ENCODE measurements at regions not wholly inside any gene's neighbourhood (a gene's known extent, or its start where the extent isn't known, plus 50 kb on each side); places are given as distances from the start of the nearest gene placed in this dataset.
A peak's percentile ranks its signal among the peaks of the same experiment; 100 is the strongest.

- Histone ChIP-seq H3K4me3 (no peak overlapping the region), H3K4me1 (no peaks in the 10 kb centered on the region), H3K27me3 (no peaks in the 10 kb centered on the region), H3K9me3 (no peaks in the 10 kb centered on the region), H3K36me3 (no peaks in the 10 kb centered on the region), H3K27ac (no peak overlapping the region)
- in situ Hi-C loops (cut with MboI; ENCODE audit: low pct_ligation_motif_present in 1 of 4, low pct_unique_long_range_greater_than_20kb in 1 of 4, low sequenced_read_pairs in 3 of 4) (no loop called here), intact Hi-C loops (cut with DNase I; ENCODE audit: low total_unique reads) (no loop called here)
- DNase-seq, result no peak
- TF ChIP-seq POLR2A (IDR thresholded peaks at IDR 0.05) (no peak), POLR2AphosphoS5 (IDR thresholded peaks at IDR 0.05) (no peak), EP300 (IDR thresholded peaks at IDR 0.05; ENCODE audit: low read depth) (no peak)
- TF ChIP-seq, protein P1, sequence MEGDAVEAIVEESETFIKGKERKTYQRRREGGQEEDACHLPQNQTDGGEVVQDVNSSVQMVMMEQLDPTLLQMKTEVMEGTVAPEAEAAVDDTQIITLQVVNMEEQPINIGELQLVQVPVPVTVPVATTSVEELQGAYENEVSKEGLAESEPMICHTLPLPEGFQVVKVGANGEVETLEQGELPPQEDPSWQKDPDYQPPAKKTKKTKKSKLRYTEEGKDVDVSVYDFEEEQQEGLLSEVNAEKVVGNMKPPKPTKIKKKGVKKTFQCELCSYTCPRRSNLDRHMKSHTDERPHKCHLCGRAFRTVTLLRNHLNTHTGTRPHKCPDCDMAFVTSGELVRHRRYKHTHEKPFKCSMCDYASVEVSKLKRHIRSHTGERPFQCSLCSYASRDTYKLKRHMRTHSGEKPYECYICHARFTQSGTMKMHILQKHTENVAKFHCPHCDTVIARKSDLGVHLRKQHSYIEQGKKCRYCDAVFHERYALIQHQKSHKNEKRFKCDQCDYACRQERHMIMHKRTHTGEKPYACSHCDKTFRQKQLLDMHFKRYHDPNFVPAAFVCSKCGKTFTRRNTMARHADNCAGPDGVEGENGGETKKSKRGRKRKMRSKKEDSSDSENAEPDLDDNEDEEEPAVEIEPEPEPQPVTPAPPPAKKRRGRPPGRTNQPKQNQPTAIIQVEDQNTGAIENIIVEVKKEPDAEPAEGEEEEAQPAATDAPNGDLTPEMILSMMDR (IDR thresholded peaks at IDR 0.05), result peak; percentile 8 to 28 (median 22)
- WGBS, 2 donors (ENCODE audit: low coverage in 1 of 2), result 10% methylated on average over 2 of the region's 2 CpGs; no CpG with 5 or more reads in 1 of the 2 donors
Observed at GRCh38 chrX:7586126-7586525, 256.8 kb upstream of the VCX start.

- in situ Hi-C loops (cut with MboI; ENCODE audit: low pct_ligation_motif_present in 1 of 4, low pct_unique_long_range_greater_than_20kb in 1 of 4, low sequenced_read_pairs in 3 of 4) (no loop called here), intact Hi-C loops (cut with DNase I; ENCODE audit: low total_unique reads) (no loop called here)
- Histone ChIP-seq H3K27me3 (no peaks in the 10 kb centered on the region), H3K36me3 (no peaks in the 10 kb centered on the region), H3K27ac (no peak overlapping the region), H3K9me3 (no peaks in the 10 kb centered on the region), H3K4me3 (no peak overlapping the region), H3K4me1 (no peaks in the 10 kb centered on the region)
- TF ChIP-seq POLR2AphosphoS5 (IDR thresholded peaks at IDR 0.05) (no peak), POLR2A (IDR thresholded peaks at IDR 0.05) (no peak), EP300 (IDR thresholded peaks at IDR 0.05; ENCODE audit: low read depth) (no peak)
- TF ChIP-seq, protein P1 (IDR thresholded peaks at IDR 0.05), result no peak
- 34% methylated on average over 4 of the region's 4 CpGs; no CpG with 5 or more reads in 1 of the 2 donors for WGBS, 2 donors (ENCODE audit: low coverage in 1 of 2)
- DNase-seq, result no peak
Observed at GRCh38 chrX:7582191-7582590, 260.8 kb upstream of the VCX start.

DNA sequence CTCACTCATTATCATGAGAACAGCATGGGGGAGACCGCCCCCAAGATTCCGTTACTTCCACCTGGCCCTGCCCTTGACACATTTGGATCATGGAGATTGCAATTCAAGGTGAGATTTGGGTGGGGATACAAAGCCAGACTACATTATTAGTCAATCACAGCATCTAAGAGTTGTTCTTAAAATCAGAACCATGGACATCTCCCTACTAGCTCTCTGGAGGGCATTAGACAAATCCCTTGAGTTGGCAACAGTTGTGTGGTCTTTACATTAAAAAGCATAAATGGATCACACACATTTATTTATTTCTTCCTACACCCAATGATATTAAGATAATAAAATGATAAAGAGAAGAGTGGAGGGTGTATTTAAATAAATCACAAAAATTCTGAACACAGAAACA, 262.8 kb upstream of the VCX start:
- 67% methylated on average over 2 of the region's 2 CpGs; no CpG with 5 or more reads in 1 of the 2 donors for WGBS, 2 donors (ENCODE audit: low coverage in 1 of 2)
- DNase-seq, result no peak
- intact Hi-C loops (cut with DNase I; ENCODE audit: low total_unique reads) (no loop called here), in situ Hi-C loops (cut with MboI; ENCODE audit: low pct_ligation_motif_present in 1 of 4, low pct_unique_long_range_greater_than_20kb in 1 of 4, low sequenced_read_pairs in 3 of 4) (no loop called here)
- H3K36me3 ChIP-seq, result no peaks in the 10 kb centered on the region
- TF ChIP-seq POLR2A (IDR thresholded peaks at IDR 0.05) (no peak), EP300 (IDR thresholded peaks at IDR 0.05; ENCODE audit: low read depth) (no peak)
- H3K4me3 ChIP-seq, result no peak overlapping the region
- H3K4me1 ChIP-seq, result no peaks in the 10 kb centered on the region
- no peaks in the 10 kb centered on the region for H3K9me3 ChIP-seq
- H3K27me3 ChIP-seq, result no peaks in the 10 kb centered on the region
- no peak overlapping the region for H3K27ac ChIP-seq

GRCh38 chrX:7574325-7574724, 268.6 kb upstream of the VCX start:
- TF ChIP-seq POLR2A (IDR thresholded peaks at IDR 0.05) (no peak), POLR2AphosphoS5 (IDR thresholded peaks at IDR 0.05) (no peak), EP300 (IDR thresholded peaks at IDR 0.05; ENCODE audit: low read depth) (no peak)
- TF ChIP-seq, protein P1 (IDR thresholded peaks at IDR 0.05), result no peak
- Histone ChIP-seq H3K27me3 (no peaks in the 10 kb centered on the region), H3K4me3 (no peak overlapping the region), H3K27ac (no peak overlapping the region), H3K4me1 (no peaks in the 10 kb centered on the region), H3K36me3 (no peaks in the 10 kb centered on the region), H3K9me3 (no peaks in the 10 kb centered on the region)
- in situ Hi-C loops (cut with MboI; ENCODE audit: low pct_ligation_motif_present in 1 of 4, low pct_unique_long_range_greater_than_20kb in 1 of 4, low sequenced_read_pairs in 3 of 4), result no loop called here
- DNase-seq, result no peak
- intact Hi-C loops (cut with DNase I; ENCODE audit: low total_unique reads), result no loop called here
- WGBS, 2 donors (ENCODE audit: low coverage in 1 of 2), result 2% methylated on average over 3 of the region's 3 CpGs; no CpG with 5 or more reads in 1 of the 2 donors

- Histone ChIP-seq H3K4me3 (no peak overlapping the region), H3K4me1 (no peaks in the 10 kb centered on the region), H3K9me3 (no peaks in the 10 kb centered on the region), H3K36me3 (no peaks in the 10 kb centered on the region), H3K27ac (no peak overlapping the region), H3K27me3 (no peaks in the 10 kb centered on the region)
- WGBS, 2 donors (ENCODE audit: low coverage in 1 of 2), result 60 to 85% methylated on average over 2 to 9 of the region's 9 CpGs
- in situ Hi-C loops (cut with MboI; ENCODE audit: low pct_ligation_motif_present in 1 of 4, low pct_unique_long_range_greater_than_20kb in 1 of 4, low sequenced_read_pairs in 3 of 4) (no loop called here), intact Hi-C loops (cut with DNase I; ENCODE audit: low total_unique reads) (no loop called here)
- no peak for TF ChIP-seq EP300 (IDR thresholded peaks at IDR 0.05; ENCODE audit: low read depth)
- TF ChIP-seq POLR2A (IDR thresholded peaks at IDR 0.05), result no peak
- no peak for TF ChIP-seq POLR2AphosphoS5 (IDR thresholded peaks at IDR 0.05)
- TF ChIP-seq, protein P1 (IDR thresholded peaks at IDR 0.05), result no peak
- DNase-seq, result no peak
Observed at GRCh38 chrX:7570432-7571029, 272.4 kb upstream of the VCX start.
